ENCODE measurements at regions not wholly inside any gene's neighbourhood (a gene's known extent, or its start where the extent isn't known, plus 50 kb on each side); places are given as distances from the start of the nearest gene placed in this dataset.

DNA sequence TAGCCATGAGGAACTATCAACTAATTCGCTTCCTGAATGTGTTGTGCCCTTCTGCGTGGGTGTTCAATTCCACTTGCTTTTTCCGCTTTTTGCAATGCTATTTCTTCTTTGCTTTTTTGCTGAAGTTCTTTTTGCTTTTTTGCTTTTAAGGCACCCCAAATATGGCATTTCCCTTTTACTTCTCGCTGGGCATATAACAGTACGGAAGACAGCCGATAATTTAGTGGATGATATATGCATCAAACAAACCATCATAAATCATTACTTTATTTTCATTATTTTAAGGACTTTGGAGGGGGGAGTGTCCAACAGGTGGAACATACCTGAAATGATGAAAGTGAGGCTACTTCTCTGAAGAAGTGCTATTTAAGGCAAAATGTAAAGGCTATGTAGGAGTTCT is 277.0 kb upstream of the MTPN start:
- TF ChIP-seq, protein P1, sequence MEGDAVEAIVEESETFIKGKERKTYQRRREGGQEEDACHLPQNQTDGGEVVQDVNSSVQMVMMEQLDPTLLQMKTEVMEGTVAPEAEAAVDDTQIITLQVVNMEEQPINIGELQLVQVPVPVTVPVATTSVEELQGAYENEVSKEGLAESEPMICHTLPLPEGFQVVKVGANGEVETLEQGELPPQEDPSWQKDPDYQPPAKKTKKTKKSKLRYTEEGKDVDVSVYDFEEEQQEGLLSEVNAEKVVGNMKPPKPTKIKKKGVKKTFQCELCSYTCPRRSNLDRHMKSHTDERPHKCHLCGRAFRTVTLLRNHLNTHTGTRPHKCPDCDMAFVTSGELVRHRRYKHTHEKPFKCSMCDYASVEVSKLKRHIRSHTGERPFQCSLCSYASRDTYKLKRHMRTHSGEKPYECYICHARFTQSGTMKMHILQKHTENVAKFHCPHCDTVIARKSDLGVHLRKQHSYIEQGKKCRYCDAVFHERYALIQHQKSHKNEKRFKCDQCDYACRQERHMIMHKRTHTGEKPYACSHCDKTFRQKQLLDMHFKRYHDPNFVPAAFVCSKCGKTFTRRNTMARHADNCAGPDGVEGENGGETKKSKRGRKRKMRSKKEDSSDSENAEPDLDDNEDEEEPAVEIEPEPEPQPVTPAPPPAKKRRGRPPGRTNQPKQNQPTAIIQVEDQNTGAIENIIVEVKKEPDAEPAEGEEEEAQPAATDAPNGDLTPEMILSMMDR (IDR thresholded peaks at IDR 0.05), result no peak
- no peak for TF ChIP-seq POLR2A (IDR thresholded peaks at IDR 0.05)
